HG02759 (cell line): ENCODE measurements at regions not wholly inside any gene's neighbourhood (a gene's known extent, or its start where the extent isn't known, plus 50 kb on each side); places are given as distances from the start of the nearest gene placed in this dataset.

Experiments used
- ATAC-seq: cut with Tn5 transposase; IDR thresholded peaks from one replicate; pipeline ENCODE4 v1.9.1; 2021; ENCODE audit warnings: mild to moderate bottlenecking, moderate library complexity; ENCODE audit not compliant: unreplicated experiment

DNA sequence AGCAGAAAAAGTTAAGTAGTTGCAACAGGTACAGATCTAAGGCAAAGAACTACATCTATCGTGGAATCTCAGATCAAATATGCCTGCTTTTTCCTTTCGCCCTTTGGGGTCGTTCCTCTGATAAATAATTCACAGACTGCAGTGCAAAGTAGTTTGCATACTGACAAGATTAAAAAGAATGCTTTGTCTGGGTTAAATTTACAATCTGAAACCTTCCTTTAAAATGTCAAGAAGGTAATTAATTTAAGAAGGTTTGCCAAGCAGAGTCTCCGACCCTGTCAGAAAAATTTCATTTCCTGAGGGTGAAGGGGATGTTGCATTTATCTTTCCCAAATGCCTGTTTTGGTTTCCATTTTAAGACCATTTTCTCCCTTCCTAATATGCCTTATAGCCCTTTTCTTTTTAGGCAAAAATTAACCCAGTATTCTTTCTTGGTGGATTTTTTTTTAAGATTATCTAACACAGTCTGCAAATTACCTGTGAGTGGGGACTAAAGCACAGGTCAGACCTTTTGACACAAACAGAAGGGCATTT is 406.9 kb downstream of the LRIG3 start:
- no peak for ATAC-seq

DNA sequence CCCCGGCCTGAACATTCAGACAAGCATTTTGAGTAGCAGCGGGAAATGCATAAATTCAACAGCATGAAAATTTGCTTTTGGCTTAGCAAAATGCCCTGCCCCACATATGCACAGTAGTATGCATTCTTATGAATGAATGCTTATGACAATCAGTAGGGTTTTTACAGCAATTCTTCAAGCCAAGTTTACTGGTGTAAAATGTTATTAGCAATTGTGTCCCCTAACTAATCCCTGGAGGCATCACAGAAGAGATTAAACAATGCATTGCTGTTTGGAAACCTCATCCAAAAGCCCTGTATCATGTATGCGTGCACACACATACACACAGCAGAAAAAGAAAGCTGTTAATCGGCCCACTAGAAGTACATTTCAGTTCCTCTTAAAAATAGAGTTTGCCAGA is 406.5 kb downstream of the LRIG3 start:
- no peak for ATAC-seq

DNA sequence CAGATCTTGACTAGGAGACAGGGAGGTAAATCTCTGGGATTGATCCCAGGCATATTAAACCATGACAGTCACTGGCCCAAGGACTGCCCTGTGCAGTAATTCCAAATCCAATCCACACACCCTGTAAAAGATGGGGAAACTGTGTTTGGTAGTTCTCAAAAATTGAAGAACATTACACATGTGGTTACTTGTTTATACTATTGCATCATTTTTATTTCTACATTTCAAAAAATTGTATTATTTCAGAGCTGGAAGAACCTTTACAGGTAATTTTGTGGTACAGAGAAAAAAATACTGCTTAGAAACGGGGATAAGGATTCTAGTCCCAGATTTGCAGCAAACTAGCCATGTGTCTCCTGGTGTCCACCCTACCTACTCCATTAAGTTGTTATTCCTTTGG is 400.5 kb downstream of the LRIG3 start:
- ATAC-seq, result no peak

DNA sequence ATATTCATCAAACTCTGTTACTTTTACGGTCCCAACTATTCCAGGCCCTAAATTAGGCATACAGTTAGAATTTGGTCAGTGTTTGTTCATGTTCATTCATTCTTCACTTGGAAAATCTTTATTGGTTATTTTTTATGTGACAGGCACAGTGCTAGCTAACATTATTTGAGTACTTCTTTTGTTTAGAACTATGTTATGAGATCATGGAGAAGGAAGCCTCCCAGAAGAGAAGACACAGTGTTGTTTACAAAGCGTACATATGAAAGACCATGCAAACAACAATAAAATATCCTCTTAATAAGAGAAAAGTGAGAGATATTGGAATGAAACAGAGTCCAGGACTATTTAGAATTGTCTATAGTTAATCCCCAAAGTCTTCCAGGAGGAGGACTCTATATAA is 399.2 kb downstream of the LRIG3 start:
- no peak for ATAC-seq

DNA sequence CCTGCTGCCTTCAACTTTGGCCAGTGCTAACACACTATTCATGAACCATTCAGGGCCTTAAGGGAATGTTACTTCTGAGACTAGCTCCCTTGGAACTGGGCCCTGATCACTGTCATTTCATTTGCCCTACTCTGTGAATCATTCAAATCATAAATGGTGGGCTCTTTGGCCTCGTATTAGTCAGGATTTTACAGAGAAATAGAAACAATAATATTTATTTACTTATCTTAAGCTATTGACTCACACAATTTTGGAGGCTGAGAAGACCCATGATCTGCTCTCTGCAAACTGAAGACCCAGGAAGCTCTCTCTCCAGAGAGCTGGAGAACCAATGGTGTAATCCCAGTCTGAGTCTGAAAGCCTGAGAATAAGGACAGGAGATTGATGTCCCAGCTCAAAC is 398.5 kb downstream of the LRIG3 start:
- ATAC-seq, result no peak

DNA sequence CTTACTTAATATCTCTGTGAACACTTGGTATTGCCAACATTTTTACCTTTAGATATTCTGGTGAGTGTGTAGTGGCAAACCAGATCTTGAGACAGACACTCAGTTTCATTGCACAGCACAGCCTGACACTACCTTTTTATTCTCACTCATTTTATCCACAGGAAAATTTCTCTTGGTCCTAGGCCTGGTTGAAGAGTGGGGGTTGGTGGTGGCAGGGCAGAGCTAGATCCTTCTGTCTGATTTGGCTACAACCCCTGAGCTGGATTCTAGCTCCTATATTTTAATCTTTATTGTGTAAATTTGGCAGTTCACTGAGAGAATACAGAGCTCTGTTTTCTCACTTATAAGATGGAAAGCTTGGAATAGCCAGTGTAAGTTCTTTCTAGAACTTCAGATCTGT is 396.9 kb downstream of the LRIG3 start:
- no peak for ATAC-seq

DNA sequence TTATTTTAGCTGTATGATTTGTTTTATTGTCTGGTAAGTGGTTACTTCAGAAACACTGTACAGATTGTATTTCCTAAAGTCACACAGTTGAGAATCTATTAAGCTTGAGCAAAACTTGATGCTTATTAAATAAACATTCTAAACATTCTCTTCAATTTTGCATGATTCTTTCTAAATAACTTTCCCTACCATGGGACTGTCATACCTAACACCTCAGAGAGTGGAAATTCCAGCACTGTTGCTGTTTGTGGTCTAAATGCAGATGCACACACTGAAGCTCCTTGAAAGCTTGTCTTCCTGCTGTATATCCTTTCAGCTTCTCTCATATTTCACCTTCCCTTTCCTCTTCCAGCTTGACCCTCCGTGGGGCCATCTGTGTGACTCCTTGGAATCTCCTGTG is 392.0 kb downstream of the LRIG3 start:
- ATAC-seq, result no peak

DNA sequence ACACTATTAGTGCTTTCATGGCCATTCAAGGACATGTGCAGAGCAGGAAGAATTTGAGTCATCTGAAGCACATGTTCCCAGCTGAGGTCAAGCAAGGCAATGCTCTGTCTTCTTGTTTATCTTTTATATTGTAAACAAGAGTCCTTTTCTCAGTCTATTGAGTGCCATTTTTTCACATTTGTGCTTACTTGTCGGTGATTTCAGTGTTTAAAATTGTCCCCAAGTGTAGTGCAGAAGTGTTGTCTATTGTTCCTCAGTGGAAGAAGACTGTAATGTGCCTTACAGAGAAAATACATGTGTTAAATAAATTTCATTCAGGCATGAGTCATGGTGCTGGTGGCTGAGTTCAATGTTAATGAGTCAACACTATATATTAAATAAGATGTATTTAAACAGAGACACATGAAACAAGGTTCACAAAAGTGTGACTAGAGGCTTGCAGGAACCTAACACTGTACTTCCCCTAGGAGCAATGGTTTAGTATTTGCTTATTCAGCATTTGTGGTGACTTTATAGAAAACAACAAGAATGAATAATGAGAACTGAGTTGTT is 391.1 kb downstream of the LRIG3 start:
- ATAC-seq, result no peak

DNA sequence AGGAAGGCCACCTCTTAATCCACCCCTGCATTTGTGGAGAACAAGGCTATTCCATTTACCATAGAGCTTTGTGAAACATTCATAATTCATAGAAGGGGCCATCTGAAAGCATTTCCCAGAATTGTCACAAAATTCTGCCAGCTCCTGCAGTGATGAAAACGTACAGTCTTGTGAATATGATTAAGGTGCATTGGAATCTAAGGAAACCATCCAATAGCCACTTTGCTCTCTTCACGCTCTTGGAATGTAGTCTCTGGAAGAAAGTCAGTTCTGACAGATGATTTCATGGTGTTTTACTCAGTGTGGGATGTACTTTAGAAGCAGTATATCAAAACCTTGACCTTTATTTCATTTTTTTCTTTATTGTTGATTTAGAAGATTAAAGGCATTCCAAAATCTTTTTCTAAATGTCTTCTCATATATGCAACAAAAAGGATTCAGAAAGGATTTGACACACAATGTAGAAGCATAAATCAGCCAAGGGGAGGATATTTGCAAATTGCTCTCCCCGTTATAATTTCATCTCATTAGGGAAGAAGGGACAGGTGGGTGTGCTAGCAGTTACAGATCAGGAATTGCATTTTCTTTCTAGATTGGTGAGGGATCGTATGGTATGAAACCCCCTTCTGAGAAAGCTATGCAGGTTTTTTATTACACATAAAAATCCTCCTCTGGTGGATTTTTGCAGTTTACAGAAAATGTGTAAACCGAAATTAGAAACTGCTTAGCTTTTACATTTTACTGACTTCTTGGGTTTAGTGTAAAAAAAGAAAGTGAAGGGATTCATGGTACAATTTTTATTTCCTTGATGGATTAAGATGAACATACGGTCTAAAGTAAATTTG is 390.2 kb downstream of the LRIG3 start:
- no peak for ATAC-seq

DNA sequence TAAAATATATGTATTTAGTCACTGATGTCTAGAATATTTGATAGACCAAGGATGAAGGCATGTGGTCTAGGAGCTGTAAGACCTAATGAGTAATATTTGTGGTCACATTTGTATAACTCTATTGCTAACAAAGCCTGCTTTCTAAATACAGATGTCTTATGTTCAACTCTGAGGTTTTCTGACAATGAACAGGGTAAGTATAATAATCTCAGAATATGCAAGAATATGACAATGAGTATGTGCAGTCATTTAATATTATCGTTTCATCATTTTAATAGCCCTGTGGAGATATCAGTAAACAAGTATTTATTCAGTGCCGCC is 389.6 kb downstream of the LRIG3 start:
- no peak for ATAC-seq

DNA sequence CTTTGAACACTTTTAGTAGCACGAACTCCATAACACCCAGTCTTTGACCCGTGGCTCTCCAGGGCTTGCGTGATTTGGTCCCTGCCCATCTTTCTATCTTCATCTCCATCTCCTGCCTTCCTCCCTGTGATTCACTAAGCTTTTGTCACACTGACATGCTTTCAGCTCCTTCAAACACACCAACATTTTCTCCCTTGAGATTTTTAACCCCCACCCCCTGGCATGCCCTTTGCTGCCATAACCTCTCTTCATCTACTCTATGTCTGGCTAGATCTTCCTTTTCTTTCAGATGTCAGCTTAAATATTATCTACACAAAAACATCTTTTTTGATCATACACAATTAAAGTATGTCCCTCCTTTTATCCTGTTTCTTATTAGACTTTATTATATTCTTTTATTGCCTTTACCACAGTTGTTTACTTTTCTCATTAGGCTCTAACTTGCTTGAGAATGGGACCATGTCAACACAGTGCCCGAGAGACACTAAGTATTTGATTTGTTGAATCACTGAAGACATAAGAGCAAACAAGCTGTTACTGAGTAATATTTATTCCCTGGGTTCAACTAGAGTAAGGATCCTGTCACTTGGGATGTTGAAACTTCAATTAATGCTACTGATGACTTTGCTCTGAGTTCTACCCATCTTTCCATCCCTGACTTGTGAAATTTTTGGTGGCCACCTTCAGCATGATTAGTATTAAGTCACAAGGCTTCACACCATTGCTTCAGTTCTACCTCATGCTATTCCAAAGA is 387.3 kb downstream of the LRIG3 start:
- ATAC-seq, result no peak

DNA sequence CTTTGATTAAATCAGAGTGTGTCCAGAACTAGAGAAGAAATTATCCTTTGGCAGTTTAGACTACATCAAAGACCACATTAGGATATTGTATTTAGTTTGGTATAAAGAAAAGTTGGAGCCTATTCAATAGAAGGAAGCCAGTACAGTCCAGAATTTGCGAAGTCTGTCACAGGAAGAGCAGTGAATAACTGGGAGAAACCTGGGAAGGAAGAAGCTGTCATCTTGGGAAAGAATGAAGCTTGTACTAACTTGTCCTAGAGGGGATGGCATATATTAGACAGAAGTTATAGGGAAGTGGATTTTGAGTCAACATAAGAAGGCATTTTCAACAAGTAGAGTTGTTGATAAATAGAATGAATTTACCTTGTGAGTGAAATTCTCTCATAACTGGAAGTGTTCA is 386.7 kb downstream of the LRIG3 start:
- ATAC-seq, result no peak

DNA sequence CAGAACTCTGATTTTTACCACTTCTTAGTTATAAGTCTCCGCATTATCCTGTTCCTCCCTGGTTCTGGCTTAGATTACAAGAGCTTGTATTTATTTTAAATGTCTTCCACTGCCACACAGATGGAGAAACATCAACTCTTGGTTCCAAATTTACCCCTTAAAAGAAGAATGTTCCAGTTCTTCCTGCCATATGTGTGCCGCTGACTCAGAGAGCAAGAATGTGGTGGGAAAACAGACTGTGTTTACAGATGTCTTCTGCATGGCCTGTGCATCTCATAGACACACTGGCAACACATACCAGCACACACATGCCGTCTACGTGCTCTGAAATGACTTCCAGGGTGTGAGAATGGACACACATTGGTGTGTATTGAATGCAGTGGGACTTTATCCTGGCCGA is 383.0 kb downstream of the LRIG3 start:
- ATAC-seq, result no peak

DNA sequence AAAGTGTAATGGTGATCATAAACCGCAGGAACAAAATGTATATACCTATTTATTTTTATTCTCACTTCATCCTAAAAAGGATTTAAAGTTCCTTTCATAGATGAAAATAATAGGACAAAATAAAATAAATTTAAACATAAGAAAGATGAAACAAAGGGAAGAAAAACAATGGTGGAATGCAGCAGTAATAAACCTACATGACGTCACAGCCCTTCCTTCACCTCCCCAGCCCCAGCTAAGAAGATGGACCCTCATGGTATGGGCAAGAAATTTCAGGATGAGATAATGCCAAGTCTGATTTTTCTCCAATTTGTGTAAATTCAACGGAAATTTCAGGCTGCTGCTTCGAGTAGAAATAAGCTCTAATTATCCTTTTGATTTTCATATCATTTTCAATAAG is 381.0 kb downstream of the LRIG3 start:
- ATAC-seq, result no peak

DNA sequence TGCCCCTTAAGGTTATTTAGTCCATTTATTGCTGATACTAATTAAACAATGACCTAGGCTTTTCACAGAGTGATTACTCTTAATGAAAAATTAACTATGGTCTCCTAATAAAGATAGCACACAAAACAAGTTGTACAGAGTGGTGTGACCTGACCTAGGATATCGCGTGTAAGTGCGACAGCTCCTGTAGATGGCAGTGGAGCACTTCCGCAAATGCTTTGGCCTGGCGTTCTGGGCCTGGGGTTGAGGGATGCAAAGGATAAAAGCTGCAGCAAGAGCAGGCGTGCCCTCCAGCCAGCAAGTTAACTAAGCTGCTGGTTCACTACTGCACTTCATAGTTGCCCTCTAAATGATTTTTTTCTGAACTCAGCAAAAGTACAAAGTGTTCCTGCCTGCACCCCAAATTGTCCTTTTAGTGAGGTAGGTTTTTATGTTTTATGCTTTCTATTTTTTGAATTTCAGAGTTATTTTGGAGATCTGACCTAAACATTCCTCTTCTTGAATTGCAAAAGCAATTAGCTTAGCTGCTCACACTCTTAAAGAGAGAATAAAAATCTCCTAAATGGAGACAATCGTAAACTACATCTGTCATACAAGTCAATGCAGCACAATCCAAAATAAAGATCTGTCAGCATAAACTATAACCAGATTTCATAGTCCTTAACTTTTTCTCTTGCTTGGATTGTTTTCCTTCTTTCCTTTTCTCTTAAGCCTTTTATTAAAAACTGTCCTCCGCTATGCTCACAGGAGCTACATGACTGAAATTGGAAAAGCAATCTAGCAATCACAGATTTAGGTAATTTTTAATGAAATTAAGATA is 379.6 kb downstream of the LRIG3 start:
- ATAC-seq, result peak; percentile 91

DNA sequence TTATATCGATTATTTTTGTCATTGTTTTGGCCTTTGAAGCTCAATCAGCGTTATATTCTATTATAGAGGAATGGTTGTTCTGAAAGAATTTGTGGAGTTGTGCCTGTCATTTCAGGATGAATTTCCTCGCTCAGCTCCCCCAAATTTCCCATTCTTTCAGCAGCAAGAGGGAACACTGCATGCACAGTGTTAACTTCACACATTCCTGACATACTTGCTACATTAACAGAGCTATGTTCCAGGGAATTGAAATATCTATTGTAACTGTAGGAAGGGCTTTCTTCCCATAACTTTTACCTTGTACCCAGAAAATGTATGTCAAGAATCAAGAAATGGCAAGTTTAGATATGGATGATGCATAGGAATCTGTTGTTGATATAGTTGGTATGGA is 379.0 kb downstream of the LRIG3 start:
- no peak for ATAC-seq

DNA sequence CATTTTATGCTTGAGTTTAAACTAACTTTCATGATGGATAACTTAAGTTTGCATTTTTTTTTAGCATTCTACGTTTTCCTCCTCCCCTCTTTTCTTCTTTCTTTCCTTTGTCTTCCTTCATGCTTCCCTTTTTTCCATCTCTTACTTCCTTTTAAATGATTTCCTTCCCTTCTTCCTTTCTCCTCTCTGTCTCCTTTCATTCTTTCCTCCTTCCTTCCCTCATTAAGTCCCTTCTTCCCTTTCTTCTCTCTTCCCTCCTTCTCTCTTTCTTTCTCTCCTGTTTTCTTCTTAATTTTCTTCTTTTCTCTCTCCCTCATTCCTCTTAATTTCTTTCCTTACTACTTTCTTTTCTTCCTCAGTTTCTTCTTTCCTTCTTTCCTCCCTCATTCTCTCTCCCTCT is 376.0 kb downstream of the LRIG3 start:
- no peak for ATAC-seq

DNA sequence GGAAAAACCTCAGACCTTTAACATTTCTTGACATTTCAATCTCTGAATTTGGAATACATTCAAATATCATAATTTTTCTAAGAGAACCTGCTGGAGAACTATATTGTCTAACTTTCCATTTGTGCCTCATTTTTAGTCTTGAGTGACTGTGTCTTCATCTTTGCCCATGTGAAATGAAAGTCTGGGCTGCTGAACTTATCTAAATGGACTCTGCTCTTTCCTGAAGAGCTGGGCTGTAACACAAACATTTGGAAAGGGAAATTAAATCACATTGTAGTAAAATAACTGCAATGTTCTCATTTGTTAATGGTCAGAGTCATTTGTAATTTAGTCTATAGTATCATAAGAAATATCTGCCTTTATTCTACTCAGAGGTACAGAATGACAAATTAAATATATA is 373.1 kb downstream of the LRIG3 start:
- ATAC-seq, result no peak

DNA sequence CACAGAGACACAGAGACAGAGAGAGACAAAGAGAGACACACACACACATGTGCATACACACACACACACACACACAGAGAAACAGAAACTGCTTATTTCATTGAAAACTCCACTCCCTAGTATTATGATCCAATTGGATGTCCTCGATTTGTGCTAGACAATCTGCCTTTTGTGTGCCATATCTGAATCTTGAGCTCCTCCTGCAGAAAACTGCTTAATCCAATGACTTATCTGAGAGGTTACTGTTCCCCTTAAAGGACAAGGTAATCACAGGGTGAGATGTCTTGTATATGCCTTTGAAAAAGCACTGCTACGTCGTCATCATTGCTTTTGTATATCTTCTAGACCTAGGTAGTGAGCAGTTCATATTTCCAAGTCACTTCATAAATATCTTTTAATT is 371.5 kb downstream of the LRIG3 start:
- no peak for ATAC-seq

DNA sequence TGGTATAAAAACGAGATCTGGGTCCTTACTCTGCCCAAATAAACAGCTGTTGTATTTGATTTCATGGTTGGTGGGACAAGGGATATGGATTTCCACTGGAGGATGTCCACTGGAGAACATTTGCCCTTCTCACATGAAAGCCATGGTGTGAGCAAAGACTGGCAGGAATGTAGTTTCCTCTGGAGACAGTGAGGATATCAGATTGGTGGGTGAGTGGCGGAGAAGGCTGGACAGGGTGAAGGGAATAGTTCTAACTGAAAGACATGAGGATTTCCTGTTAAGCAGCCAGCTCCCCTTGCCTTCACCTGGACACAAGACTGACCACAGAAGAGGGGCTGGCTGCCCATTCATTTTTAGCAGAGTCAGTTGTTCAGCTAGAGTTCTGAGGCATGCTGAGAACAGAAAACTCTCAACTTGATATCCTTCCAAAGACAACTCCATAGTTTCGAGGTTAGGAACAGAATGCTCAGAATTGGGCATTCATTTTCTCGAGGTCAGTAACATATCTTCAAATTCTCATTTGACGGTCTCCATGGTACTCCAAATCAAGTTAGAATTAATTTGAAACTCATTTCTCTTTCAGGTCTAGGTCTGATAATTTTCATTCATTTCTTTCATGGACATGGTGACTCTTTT is 365.7 kb downstream of the LRIG3 start:
- ATAC-seq, result no peak

DNA sequence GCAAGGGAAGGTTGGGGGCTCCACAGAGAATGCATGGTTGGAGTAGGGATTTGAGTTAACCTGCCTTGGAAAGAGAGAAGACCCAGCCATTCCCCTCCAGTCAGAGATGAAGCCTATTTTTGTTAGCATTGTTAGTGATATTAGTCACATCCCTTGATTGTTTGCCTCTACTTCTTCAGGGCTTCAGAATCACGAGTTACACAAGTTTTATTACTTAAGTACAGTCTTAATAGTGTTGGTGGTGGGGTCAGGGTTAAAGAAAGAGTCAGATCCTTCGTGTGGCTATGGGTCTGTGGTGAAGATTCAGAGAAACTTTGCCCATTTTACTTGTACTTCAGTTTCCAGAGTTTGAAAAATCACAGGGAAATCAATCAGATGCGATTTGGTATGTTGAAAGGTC is 363.1 kb downstream of the LRIG3 start:
- ATAC-seq, result no peak
